Lung (tissue), 11 donors: ENCODE measurements at regions not wholly inside any gene's neighbourhood (a gene's known extent, or its start where the extent isn't known, plus 50 kb on each side); places are given as distances from the start of the nearest gene placed in this dataset.

Experiments used
- ATAC-seq: fragments of 200-7000 bp; cut with Tn5 transposase; one replicate; pipeline ENCODE4 v1.9.1; 2020; ENCODE audit warnings: moderate number of reproducible peaks; ENCODE audit not compliant: insufficient read depth, low FRiP score
- DNase-seq, 3 donors: peaks; one replicate each; pipeline ENCODE4 v3.0.0-alpha.2; 2013 to 2017
- H3K27ac ChIP-seq, 2 donors: one replicate each; pipeline ENCODE4 v1.5.1; 2013; ENCODE audit warnings: mild to moderate bottlenecking in 2 of 2, moderate library complexity in 2 of 2, control low read depth in 1 of 2, inconsistent platforms in 1 of 2, low read depth in 1 of 2, low read length in 1 of 2
- H3K27me3 ChIP-seq, 3 donors: one replicate each; pipeline ENCODE4 v1.5.1; 2013; ENCODE audit warnings: low read length in 2 of 3; ENCODE audit not compliant: control insufficient read depth in 3 of 3, insufficient read depth in 3 of 3
- H3K36me3 ChIP-seq, 4 donors: one replicate each; pipeline ENCODE4 v1.5.1; 2013; ENCODE audit warnings: low read length in 4 of 4, mild to moderate bottlenecking in 1 of 4, moderate library complexity in 1 of 4; ENCODE audit not compliant: control insufficient read depth in 4 of 4, insufficient read depth in 4 of 4
- H3K4me1 ChIP-seq, 5 donors: one replicate each; pipeline ENCODE4 v1.5.1; 2013; ENCODE audit warnings: low read length in 5 of 5, mild to moderate bottlenecking in 2 of 5, moderate library complexity in 1 of 5; ENCODE audit not compliant: control insufficient read depth in 5 of 5, insufficient read depth in 5 of 5
- H3K4me3 ChIP-seq: one replicate; pipeline ENCODE4 v1.5.1; 2013; ENCODE audit warnings: mild to moderate bottlenecking, control low read depth, moderate library complexity
- H3K9ac ChIP-seq, 2 donors: one replicate each; pipeline ENCODE4 v1.5.1; 2013; ENCODE audit warnings: low read length in 2 of 2, control low read depth in 1 of 2; ENCODE audit not compliant: insufficient read depth in 1 of 2
- H3K9me3 ChIP-seq, 4 donors: one replicate each; pipeline ENCODE4 v1.5.1; 2013; ENCODE audit warnings: low read length in 3 of 4, mild to moderate bottlenecking in 1 of 4, moderate library complexity in 1 of 4; ENCODE audit not compliant: control insufficient read depth in 4 of 4, insufficient read depth in 3 of 4
- CTCF ChIP-seq: IDR thresholded peaks from 2 replicates; pipeline ENCODE4 v1.5.1; 2012; ENCODE audit warnings: mild to moderate bottlenecking; ENCODE audit errors: control extremely low read depth, extremely low read depth
- WGBS, 2 donors: extraction: QIAGEN DNeasy Blood & Tissue Kit; methylation state at CpG; one replicate each; pipeline ENCODE4 v1.1.7; 2013; 5-methylcytosine and 5-hydroxymethylcytosine counted together
- donor health status: control.
- donor health status: control.
- donor health status: Bipolar disorder and iron deficiency.
- donor health status: healthy.
- donor health status: DM: yes; HTN: yes; CAD: no.

GRCh38 chr11:91825777-91826176 is 398.8 kb upstream of the FAT3 start:
- H3K27me3 ChIP-seq, result no peaks in the 10 kb centered on the region
- H3K4me3 ChIP-seq, result no peak overlapping the region
- H3K36me3 ChIP-seq, result no peaks in the 10 kb centered on the region
- no peak for TF ChIP-seq CTCF
- DNase-seq (no peak), ATAC-seq (no peak)
- peaks cover 0 to 2% (median 0%) of the 10 kb centered on the region in 4 donors for H3K9me3 ChIP-seq
- no peak overlapping the region for H3K27ac ChIP-seq
- H3K9ac ChIP-seq, result no peak overlapping the region
- 80 to 83% methylated on average over 2 of the region's 2 CpGs for WGBS, 2 donors
- H3K4me1 ChIP-seq, result no peaks in the 10 kb centered on the region

- Histone ChIP-seq H3K27me3 (no peaks in the 10 kb centered on the region), H3K36me3 (no peaks in the 10 kb centered on the region), H3K4me1 (no peaks in the 10 kb centered on the region), H3K9ac (no peak overlapping the region), H3K9me3 (no peaks in the 10 kb centered on the region), H3K27ac (no peak overlapping the region), H3K4me3 (no peak overlapping the region)
- ATAC-seq (no peak), DNase-seq (no peak)
- TF ChIP-seq CTCF, result no peak
- WGBS, 2 donors, result 72 to 73% methylated on average over 1 of the region's 1 CpG
Measured at GRCh38 chr11:91823252-91823830, 401.3 kb upstream of the FAT3 start.

GRCh38 chr11:91822805-91823204 is 401.8 kb upstream of the FAT3 start:
- no peak overlapping the region for H3K27ac ChIP-seq
- H3K36me3 ChIP-seq, result no peaks in the 10 kb centered on the region
- WGBS, 2 donors, result 92 to 93% methylated on average over 8 of the region's 8 CpGs
- no peaks in the 10 kb centered on the region for H3K27me3 ChIP-seq
- H3K4me1 ChIP-seq, result no peaks in the 10 kb centered on the region
- no peak overlapping the region for H3K4me3 ChIP-seq
- no peak for DNase-seq
- ATAC-seq, result no peak
- no peak for TF ChIP-seq CTCF
- H3K9ac ChIP-seq, result no peak overlapping the region
- H3K9me3 ChIP-seq, result no peaks in the 10 kb centered on the region

GRCh38 chr11:91820709-91821108 is 403.9 kb upstream of the FAT3 start:
- H3K4me1 ChIP-seq, result no peaks in the 10 kb centered on the region
- H3K36me3 ChIP-seq, result no peaks in the 10 kb centered on the region
- ATAC-seq (no peak), DNase-seq (no peak)
- WGBS, 2 donors, result 87 to 94% methylated on average over 3 of the region's 3 CpGs
- TF ChIP-seq CTCF, result no peak
- no peak overlapping the region for H3K9ac ChIP-seq
- H3K9me3 ChIP-seq, result no peaks in the 10 kb centered on the region
- H3K27ac ChIP-seq, result no peak overlapping the region
- H3K4me3 ChIP-seq, result no peak overlapping the region
- H3K27me3 ChIP-seq, result no peaks in the 10 kb centered on the region
